HUDEP-2 (cell line): ENCODE measurements at regions not wholly inside any gene's neighbourhood (a gene's known extent, or its start where the extent isn't known, plus 50 kb on each side); places are given as distances from the start of the nearest gene placed in this dataset.

Experiments used
- DNase-seq, 76 experiments: peaks; one replicate each; lab custom pipeline; 2025; ENCODE audit not compliant: unreplicated experiment in 76 of 76; lab: John Stamatoyannopoulos, UW

GRCh38 chr4:27343411-27343810, 482.8 kb downstream of the STIM2 start:
- no peak for DNase-seq

- DNase-seq: peak in 7 of 76 experiments; percentile 0 to 64 (median 27)
Observed at GRCh38 chr4:27350161-27350560, 489.5 kb downstream of the STIM2 start.

GRCh38 chr4:27357283-27357682, 496.6 kb downstream of the STIM2 start:
- no peak for DNase-seq

DNA sequence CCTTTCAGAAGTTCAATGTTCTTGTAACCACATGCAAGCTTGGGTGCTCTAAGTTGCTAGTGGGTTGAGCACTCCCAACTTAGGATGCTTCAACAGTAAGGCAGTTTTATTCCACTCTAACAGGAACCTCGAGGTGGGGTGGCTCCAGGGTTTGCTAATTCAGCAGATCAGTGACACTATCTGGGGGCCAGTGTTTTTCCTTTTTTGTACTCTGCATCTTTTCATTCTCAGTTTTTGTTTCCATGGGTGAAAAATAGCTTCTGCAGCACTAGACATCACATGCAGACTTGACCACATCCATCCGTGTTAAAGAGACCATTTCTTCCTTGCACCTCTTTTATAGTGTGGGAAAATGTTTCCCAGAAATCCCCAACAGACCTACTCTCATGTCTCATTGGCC, 497.6 kb downstream of the STIM2 start:
- no peak for DNase-seq

DNA sequence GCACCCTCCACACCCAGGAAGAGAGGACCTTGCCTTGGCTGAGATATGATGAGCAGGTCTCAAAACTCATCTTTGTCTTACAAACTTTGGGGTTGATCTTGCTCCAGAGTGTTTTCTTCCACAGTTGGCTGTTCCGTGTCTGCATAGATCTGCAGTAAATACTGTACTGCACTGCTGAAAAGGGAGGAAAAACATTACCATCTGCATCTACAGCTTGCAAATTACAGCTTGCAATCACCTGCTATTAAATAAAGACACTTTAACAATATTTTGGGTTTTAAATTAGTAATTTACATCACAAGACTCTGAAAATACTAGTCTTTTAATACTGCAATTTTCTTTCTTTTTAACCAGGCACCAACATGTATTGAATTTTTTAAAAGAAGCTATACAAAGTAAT, 499.5 kb downstream of the STIM2 start:
- DNase-seq: no peak

DNA sequence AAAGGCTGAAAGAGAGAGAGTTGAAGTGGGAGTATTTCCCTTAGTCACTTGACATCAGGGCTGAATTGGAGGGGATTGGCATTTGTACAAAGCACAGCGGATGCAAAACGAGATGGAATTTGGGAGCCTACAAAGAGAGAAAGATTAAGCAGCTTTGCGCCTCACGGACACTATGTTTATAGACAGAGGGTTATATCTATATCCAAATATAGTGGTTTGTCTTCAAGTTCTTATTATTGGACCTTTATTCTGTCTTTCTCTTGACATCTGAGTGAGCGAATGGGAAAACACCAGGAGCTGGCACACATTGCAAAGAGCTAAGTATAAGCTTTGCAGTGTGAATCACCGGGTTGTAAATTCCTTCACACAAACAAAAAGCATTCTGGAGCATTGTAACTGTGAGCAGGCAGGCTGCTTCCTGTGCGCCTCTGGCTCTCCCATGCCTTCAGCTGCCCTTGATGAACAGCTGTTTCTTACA, 500.2 kb downstream of the STIM2 start:
- no peak for DNase-seq

DNA sequence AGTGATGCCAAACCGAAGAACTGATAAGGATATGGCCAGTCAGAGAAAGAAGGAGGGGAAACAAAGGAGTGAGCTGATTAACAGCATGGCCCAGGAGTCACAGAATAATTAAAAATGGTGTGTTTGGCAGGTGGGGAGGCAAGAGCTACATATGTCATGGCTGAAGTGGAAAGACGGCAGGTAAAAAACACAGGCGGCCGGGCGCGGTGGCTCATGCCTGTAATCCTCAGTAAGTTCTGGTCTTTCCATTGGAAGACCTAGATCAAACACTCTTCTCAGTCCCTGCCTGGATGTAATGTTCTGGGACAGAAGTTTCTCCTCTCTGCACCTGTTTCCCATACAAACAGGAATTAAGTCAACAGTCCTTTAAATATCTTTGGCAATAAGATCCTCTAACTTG, 503.9 kb downstream of the STIM2 start:
- DNase-seq: peak in 1 of 76 experiments; percentile 6

DNA sequence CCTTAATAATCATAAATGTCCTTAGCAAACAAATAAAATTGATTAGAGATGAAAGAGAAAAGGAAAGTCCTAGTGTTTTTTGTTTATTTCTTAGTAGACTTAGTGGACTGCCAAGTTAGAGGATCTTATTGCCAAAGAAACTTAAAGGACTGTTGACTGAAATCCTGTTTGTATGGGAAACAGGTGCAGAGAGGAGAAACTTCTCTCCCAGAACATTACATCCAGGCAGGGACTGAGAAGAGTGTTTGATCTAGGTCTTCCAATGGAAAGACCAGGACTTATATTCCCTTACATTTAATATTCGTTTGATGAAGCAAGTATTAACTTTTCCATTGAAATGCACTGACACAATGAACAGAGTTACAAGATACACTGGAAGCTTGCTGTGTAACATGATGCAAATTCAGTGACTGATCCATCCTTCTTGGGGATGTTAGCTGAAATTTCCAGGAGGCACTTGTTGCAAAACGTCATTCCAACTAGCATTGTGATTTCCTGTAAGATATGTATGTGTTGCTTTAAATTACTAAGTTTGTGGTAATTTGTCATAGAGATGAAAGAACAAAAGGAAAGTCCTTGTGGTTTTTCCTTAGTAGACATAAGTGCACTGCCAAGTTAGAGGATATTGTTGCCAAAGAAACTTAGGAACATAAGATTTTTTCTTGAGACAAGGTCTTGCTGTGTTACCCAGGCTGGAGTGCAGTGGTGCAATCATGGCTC, 505.6 kb downstream of the STIM2 start:
- DNase-seq: no peak

DNA sequence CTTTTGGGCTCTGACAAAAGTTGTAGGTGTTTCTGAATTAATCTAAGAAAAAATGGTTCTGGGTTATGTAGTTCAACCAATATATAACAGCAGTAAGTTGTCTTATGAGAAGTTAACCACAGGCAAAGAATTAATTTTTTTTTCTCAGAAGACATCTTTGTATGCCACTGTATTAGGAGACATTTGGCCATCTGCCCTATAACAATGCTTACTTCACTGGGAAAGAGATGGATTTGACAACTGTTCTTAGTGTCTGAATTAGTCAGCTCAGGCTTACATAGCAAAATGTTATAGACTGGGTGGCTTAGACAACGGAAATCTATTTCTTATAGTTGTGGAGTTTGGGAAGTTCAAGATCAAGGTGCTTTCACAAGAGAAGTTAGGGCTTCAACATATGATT, 508.1 kb downstream of the STIM2 start:
- no peak for DNase-seq

GRCh38 chr4:27381815-27382214, 521.2 kb downstream of the STIM2 start:
- no peak for DNase-seq

- no peak for DNase-seq
Observed at GRCh38 chr4:27387711-27388110, 527.1 kb downstream of the STIM2 start.

DNA sequence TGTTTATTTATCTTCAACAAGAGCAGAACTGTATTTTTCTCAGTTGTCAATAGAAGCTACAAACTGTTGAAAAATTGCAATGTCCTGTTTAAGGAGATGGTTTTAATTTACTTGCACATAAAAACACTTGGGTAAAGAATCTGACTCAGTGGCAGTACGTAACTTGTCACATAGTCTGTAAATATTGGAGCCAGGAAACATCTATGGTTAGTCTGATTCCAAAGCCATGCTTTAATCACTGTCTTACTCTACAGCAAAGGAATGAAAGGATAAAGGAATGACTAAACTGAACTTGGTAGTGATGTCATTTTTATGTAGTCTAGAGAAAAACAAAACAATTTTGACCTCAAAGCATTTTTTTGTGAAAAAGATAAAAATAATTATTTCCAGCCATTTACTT, 537.2 kb downstream of the STIM2 start:
- no peak for DNase-seq

DNA sequence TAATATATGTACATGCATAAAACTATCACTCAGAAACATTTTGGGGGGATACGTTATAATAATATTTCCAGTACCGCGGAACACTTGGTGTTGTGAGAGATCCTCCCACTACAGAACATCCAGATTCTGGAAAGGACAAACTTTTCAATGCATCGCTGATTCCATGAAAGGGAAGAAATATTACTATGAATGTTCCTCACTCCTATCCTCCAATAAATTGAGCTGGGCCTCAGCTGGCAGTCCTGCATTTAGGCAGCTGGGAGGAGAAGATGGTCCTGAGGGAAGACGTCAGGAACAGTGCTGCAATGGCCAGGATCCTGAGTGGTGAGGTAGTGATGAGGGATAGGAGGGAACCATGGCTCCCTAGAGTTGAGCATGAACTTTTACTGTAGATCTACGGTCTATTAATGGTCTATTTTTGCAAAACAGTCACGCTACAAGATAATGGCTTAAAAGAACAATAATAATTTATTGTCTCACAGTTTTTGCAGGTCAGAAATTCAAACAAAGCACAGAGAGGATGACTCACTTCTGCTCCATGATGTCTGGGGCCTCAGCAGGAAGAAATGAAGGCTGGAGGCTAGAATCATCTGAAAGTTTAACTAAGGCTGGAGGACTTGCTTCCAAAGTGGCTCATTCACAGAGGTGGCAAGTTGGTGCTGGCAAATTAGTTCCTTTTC, 538.1 kb downstream of the STIM2 start:
- DNase-seq: no peak

DNA sequence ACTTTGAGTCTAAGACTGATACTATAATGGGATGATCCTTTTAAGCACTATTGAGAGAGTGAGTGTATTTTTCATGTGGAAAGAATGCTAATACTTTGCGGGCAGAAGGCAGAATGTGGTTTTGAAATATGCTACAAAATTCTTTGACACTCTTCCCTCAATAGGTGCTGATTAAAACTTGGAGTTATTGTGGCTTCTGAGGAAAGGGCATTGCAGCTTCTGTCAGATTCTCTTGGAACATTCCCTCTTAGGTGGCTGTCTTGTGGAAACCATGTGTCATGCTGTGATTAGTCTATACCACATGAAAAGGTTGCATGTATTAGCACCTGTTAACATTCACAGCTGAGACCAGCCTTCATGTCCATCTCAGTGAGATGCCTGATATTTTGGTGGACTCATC, 547.0 kb downstream of the STIM2 start:
- no peak for DNase-seq

DNA sequence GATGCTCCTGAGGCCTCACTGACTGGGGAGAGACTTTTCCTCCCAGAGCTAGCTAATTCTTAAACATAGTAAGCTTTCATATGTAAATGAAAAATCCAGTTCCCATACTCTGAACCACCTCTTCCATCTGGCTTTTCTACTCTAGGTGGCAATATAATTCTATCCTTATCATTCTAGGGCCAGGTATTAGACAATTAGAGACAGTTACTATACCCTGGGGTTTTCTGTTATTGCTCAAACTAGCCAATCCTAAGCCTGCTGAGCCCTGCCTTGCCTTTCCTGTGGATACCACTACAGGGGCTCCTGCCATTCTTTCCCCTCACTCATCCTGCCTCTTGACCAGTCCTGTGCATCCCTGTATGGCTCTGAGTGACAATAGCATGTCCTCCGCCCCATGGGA, 552.0 kb downstream of the STIM2 start:
- no peak for DNase-seq

GRCh38 chr4:27414887-27415731, 554.5 kb downstream of the STIM2 start:
- DNase-seq: no peak

- no peak for DNase-seq
Observed at GRCh38 chr4:27428661-27429060, 568.0 kb downstream of the STIM2 start.

GRCh38 chr4:27429364-27429871, 568.8 kb downstream of the STIM2 start:
- DNase-seq: no peak

DNA sequence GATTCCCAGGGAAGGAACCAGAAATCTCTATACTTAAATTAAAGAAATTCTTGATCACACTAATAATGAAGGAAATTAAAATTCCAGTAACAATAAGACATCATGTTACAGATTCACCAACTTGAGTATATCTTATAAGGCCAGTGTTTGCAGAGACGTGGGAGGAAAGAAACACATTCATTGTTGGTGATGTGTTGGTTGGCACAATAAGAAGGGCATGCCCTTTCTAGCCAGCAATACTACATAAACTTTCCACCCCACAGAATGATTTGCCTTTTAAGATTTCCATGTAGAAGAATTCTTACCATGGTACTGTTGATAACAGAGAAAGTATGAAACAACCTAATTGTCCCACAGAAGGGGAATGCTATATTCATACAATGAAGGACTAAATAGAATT, 581.5 kb downstream of the STIM2 start:
- no peak for DNase-seq

GRCh38 chr4:27442661-27443060, 582.0 kb downstream of the STIM2 start:
- DNase-seq: peak in 1 of 76 experiments; percentile 1

DNA sequence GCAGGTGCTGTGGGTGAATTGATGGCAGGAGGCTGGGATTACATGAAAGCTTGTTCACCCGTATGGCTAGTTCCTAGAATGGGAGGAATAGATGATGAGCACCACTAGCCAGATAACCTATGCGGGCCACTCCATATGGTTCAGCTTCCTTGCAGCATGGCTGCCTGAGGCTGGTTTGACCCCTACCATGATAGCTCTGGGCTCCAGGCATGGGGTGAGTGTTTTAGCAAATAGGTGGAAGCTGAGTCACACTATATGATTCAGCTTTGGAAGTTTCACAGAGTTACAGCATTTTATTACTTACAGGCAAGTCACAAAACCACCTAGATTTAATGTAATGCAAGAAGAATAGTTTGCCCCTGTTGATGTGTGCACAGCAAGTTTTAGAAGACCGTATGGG, 603.2 kb downstream of the STIM2 start:
- no peak for DNase-seq
